HG03575 (cell line): ENCODE measurements at regions not wholly inside any gene's neighbourhood (a gene's known extent, or its start where the extent isn't known, plus 50 kb on each side); places are given as distances from the start of the nearest gene placed in this dataset.
"Not testable (repeated sequence)": the region's sequence is repeated elsewhere in the genome, so short reads cannot be mapped to it uniquely, and the experiment has no call there.

ENCODE experiments used
- ATAC-seq: cut with Tn5 transposase; IDR thresholded peaks from one replicate; pipeline ENCODE4 v1.9.1; 2021; ENCODE audit not compliant: unreplicated experiment, insufficient number of reproducible peaks, low FRiP score; ENCODE audit errors: extremely low read depth

GRCh38 chr10:35803046-35803445 is 160.9 kb upstream of the FZD8 start:
- ATAC-seq: no peak

- ATAC-seq: no peak
These were observed 155.1 kb upstream of the FZD8 start for GRCh38 chr10:35797187-35797586.

GRCh38 chr10:35795131-35795824 is 153.2 kb upstream of the FZD8 start:
- no peak for ATAC-seq

- no peak for ATAC-seq
These were observed 152.6 kb upstream of the FZD8 start for GRCh38 chr10:35794703-35795102.

- no peak for ATAC-seq
These were observed 150.2 kb upstream of the FZD8 start for GRCh38 chr10:35792291-35792690.

- ATAC-seq: no peak
These were observed 147.9 kb upstream of the FZD8 start for GRCh38 chr10:35789996-35790395.

- ATAC-seq: no peak
These were observed 142.7 kb upstream of the FZD8 start for GRCh38 chr10:35784751-35785150.

- no peak for ATAC-seq
These were observed 141.3 kb upstream of the FZD8 start for GRCh38 chr10:35783305-35783838.

GRCh38 chr10:35781643-35782035 is 139.5 kb upstream of the FZD8 start:
- no peak for ATAC-seq

- ATAC-seq: no peak
These were observed 139.0 kb upstream of the FZD8 start for GRCh38 chr10:35780970-35781642.

GRCh38 chr10:35778306-35778705 is 136.2 kb upstream of the FZD8 start:
- no peak for ATAC-seq

- ATAC-seq: not testable (repeated sequence)
These were observed 134.5 kb upstream of the FZD8 start for GRCh38 chr10:35776557-35776956.

- ATAC-seq: no peak
These were observed 132.0 kb upstream of the FZD8 start for GRCh38 chr10:35774109-35774508.

- ATAC-seq: no peak
These were observed 128.8 kb upstream of the FZD8 start for GRCh38 chr10:35770817-35771355.

GRCh38 chr10:35769795-35770194 is 127.7 kb upstream of the FZD8 start:
- no peak for ATAC-seq

GRCh38 chr10:35768731-35769130 is 126.6 kb upstream of the FZD8 start:
- ATAC-seq: no peak

- no peak for ATAC-seq
These were observed 125.9 kb upstream of the FZD8 start for GRCh38 chr10:35768011-35768410.

GRCh38 chr10:35765996-35766395 is 123.9 kb upstream of the FZD8 start:
- no peak for ATAC-seq

- no peak for ATAC-seq
These were observed 123.0 kb upstream of the FZD8 start for GRCh38 chr10:35765066-35765527.
